SK-N-SH (cell line): ENCODE measurements at regions not wholly inside any gene's neighbourhood (a gene's known extent, or its start where the extent isn't known, plus 50 kb on each side); places are given as distances from the start of the nearest gene placed in this dataset.

Source experiments
- CTCF ChIA-PET: fragments of 300-600, 350-600 bp; formaldehyde crosslinking; extraction: SDS; loops from one replicate; lab custom pipeline; 2021; lab: Yijun Ruan, JAX
- POLR2A ChIA-PET: fragments of 350-600 bp; sonication (Branson Sonifier 250); formaldehyde crosslinking; extraction: SDS; loops from one replicate; lab custom pipeline; 2020; ENCODE audit warnings: antibody characterized with exemption, inconsistent platforms; lab: Yijun Ruan, JAX
- DNase-seq: peaks from one replicate; pipeline ENCODE4 v3.0.0; 2012
- H2AFZ ChIP-seq: fragments of 200-600 bp; sonication (generic); 2 replicates; pipeline ENCODE4 v1.8.1; 2016; ENCODE audit warnings: antibody characterized with exemption, mild to moderate bottlenecking, low read depth
- H3F3A ChIP-seq: fragments of 200-600 bp; sonication (generic); replicated peaks from 2 replicates; pipeline ENCODE3; 2016; ENCODE audit warnings: antibody characterized with exemption, mild to moderate bottlenecking; ENCODE audit not compliant: insufficient read depth
- H3K27ac ChIP-seq, 2 experiments: fragments of 200-500 bp in 1 of 2; fragments of 200-600 bp in 1 of 2; sonication (Bioruptor generic) in 1 of 2; sonication (generic), shearing (Covaris generic) in 1 of 2; 2 replicates each; pipeline versions ENCODE4 v1.5.1 to v1.6.1; 2014 to 2016; ENCODE audit warnings: low read depth in 2 of 2, inconsistent platforms in 1 of 2, low read length in 1 of 2, mild to moderate bottlenecking in 1 of 2, mixed read lengths in 1 of 2
- H3K27me3 ChIP-seq: fragments of 200-600 bp; sonication (generic), shearing (Covaris generic); 2 replicates; pipeline ENCODE4 v1.6.1; 2016; ENCODE audit warnings: mixed run types; ENCODE audit not compliant: insufficient read depth
- H3K36me3 ChIP-seq, 2 experiments: fragments of 200-500 bp in 1 of 2; fragments of 200-600 bp in 1 of 2; sonication (Bioruptor generic) in 1 of 2; sonication (generic) in 1 of 2; replicated peaks in 1 of 2; 2 replicates each; pipeline versions ENCODE3 to v1.5.1; 2014 to 2016; ENCODE audit warnings: low read length in 1 of 2, mild to moderate bottlenecking in 1 of 2; ENCODE audit not compliant: insufficient read depth in 2 of 2, control insufficient read depth in 1 of 2
- H3K4me1 ChIP-seq, 2 experiments: fragments of 200-500 bp in 1 of 2; fragments of 200-600 bp in 1 of 2; sonication (Bioruptor generic) in 1 of 2; sonication (generic), shearing (Covaris generic) in 1 of 2; 2 replicates each; pipeline versions ENCODE4 v1.5.1 to v1.6.1; 2014 to 2016; ENCODE audit warnings: low read depth in 1 of 2, low read length in 1 of 2, mixed run types in 1 of 2; ENCODE audit not compliant: insufficient read depth in 2 of 2, control insufficient read depth in 1 of 2
- H3K4me2 ChIP-seq: fragments of 200-600 bp; sonication (generic), shearing (Covaris generic); 2 replicates; pipeline ENCODE4 v1.6.1; 2017; ENCODE audit warnings: mixed run types
- H3K4me3 ChIP-seq, 2 experiments: fragments of 200-500 bp in 1 of 2; fragments of 200-600 bp in 1 of 2; sonication (Bioruptor generic) in 1 of 2; sonication (generic), shearing (Covaris generic) in 1 of 2; 2 replicates each; pipeline versions ENCODE4 v1.5.1 to v1.8.1; 2014 to 2016; ENCODE audit warnings: low read depth in 2 of 2, inconsistent platforms in 1 of 2, low read length in 1 of 2, mild to moderate bottlenecking in 1 of 2, mixed read lengths in 1 of 2, moderate library complexity in 1 of 2
- H3K79me2 ChIP-seq: fragments of 200-600 bp; sonication (generic); 2 replicates; pipeline ENCODE4 v1.8.1; 2017; ENCODE audit warnings: mild to moderate bottlenecking; ENCODE audit not compliant: insufficient read depth
- H3K9ac ChIP-seq: fragments of 200-600 bp; sonication (generic); 2 replicates; pipeline ENCODE4 v1.6.1; 2017; ENCODE audit warnings: mixed run types
- H3K9me2 ChIP-seq: fragments of 200-600 bp; sonication (generic); 2 replicates; pipeline ENCODE4 v1.6.1; 2017; ENCODE audit warnings: mixed run types
- H3K9me3 ChIP-seq: fragments of 200-600 bp; sonication (generic); 2 replicates; pipeline ENCODE4 v1.6.1; 2017; ENCODE audit warnings: mixed run types, mild to moderate bottlenecking, moderate library complexity
- H4K20me1 ChIP-seq: fragments of 200-600 bp; sonication (generic); 2 replicates; pipeline ENCODE4 v1.6.1; 2017; ENCODE audit warnings: mild to moderate bottlenecking, mixed run types; ENCODE audit not compliant: insufficient read depth
- CHD2 ChIP-seq: fragments of 150-350 bp; IDR thresholded peaks from 2 replicates; pipeline ENCODE4 v1.6.1; 2018; ENCODE audit warnings: low read length; ENCODE audit not compliant: partially characterized antibody
- EP300 ChIP-seq, 2 experiments: IDR thresholded peaks; 2 replicates each; pipeline versions ENCODE4 v1.4.0 to v1.6.1; 2012; ENCODE audit warnings: borderline replicate concordance in 1 of 2, low read depth in 1 of 2, low read length in 1 of 2
- FOSL2 ChIP-seq: IDR thresholded peaks from 2 replicates; pipeline ENCODE4 v1.4.0; 2012; ENCODE audit warnings: low read depth, mild to moderate bottlenecking, moderate library complexity, borderline replicate concordance
- FOXJ3 ChIP-seq: sonication (generic); formaldehyde crosslinking; IDR thresholded peaks from 2 replicates; pipeline ENCODE4 v1.5.1; 2020; ENCODE audit warnings: mild to moderate bottlenecking, missing genetic modification reagents
- GABPA ChIP-seq: IDR thresholded peaks from 2 replicates; pipeline ENCODE4 v1.4.0; 2012; ENCODE audit warnings: low read depth, mild to moderate bottlenecking
- JUND ChIP-seq: IDR thresholded peaks from 2 replicates; pipeline ENCODE4 v1.4.0; 2012
- NFIC ChIP-seq: IDR thresholded peaks from 2 replicates; pipeline ENCODE4 v1.4.0; 2012; ENCODE audit warnings: borderline replicate concordance
- NRF1 ChIP-seq: IDR thresholded peaks from 2 replicates; pipeline ENCODE4 v1.6.1; 2012; ENCODE audit warnings: low read depth, mild to moderate bottlenecking, low read length
- POLR2AphosphoS5 ChIP-seq: IDR thresholded peaks from 2 replicates; pipeline ENCODE4 v1.6.1; 2012; ENCODE audit warnings: low read depth, low read length
- RAD21 ChIP-seq: IDR thresholded peaks from 2 replicates; pipeline ENCODE4 v1.6.1; 2012; ENCODE audit warnings: mild to moderate bottlenecking, low read length
- RCOR1 ChIP-seq: fragments of 150-350 bp; IDR thresholded peaks from 2 replicates; pipeline ENCODE4 v1.6.1; 2017; ENCODE audit warnings: antibody characterized with exemption, low read length
- RFX5 ChIP-seq: IDR thresholded peaks from 2 replicates; pipeline ENCODE4 v1.6.1; 2012; ENCODE audit warnings: mild to moderate bottlenecking, improper control_type of control experiment, low read length
- SIN3A ChIP-seq: IDR thresholded peaks from 2 replicates; pipeline ENCODE4 v1.6.1; 2012; ENCODE audit warnings: low read depth, mild to moderate bottlenecking, low read length, moderate library complexity, borderline replicate concordance
- TAF1 ChIP-seq: IDR thresholded peaks from 2 replicates; pipeline ENCODE4 v1.6.1; 2012; ENCODE audit warnings: low read depth, mild to moderate bottlenecking, low read length, moderate library complexity, borderline replicate concordance
- TEAD4 ChIP-seq: IDR thresholded peaks from 2 replicates; pipeline ENCODE4 v1.4.0; 2012; ENCODE audit warnings: mild to moderate bottlenecking, borderline replicate concordance; ENCODE audit not compliant: insufficient read depth
- YY1 ChIP-seq: IDR thresholded peaks from 2 replicates; pipeline ENCODE4 v1.4.0; 2012; ENCODE audit warnings: low read depth, mild to moderate bottlenecking
- WGBS: methylation state at CpG from one replicate; pipeline ENCODE4 v1.1.6; 2017; ENCODE audit warnings: low lambda C conversion rate; 5-methylcytosine and 5-hydroxymethylcytosine counted together
- TF ChIP-seq, protein P1 (sequence below): IDR thresholded peaks from 2 replicates; pipeline ENCODE4 v1.4.0; 2012; ENCODE audit warnings: low read depth
- TF ChIP-seq, protein P2 (sequence below): fragments of 150-350 bp; IDR thresholded peaks from 2 replicates; pipeline ENCODE4 v1.6.1; 2017; ENCODE audit warnings: antibody characterized with exemption, low read length, low read depth, borderline replicate concordance
- TF ChIP-seq, protein P3 (sequence below): IDR thresholded peaks from 2 replicates; pipeline ENCODE4 v1.4.0; 2012; ENCODE audit warnings: low read depth, borderline replicate concordance
- TF ChIP-seq, protein P4 (sequence below): IDR thresholded peaks from 2 replicates; pipeline ENCODE4 v1.4.0; 2012; ENCODE audit warnings: low read depth, borderline replicate concordance

DNA sequence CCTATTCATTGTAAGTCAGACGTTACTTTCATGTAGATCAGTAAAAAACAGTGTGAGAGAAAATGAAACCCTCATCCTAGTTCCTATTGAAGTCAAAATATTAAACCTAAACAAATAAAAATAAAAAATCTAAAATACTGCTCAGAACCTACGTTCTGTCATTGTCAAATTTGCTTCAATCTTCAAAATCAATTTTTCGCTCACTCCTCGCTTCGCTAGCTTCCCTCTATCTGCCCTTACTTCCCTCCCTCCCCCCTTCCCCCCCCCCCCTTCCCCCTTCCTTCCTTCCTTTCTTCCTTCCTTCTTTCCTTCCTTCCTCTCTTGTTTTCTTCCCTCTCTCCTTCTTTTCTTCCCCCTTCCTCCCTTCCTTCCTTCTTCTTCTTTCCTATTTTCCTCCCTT lies 310.9 kb upstream of the PDE3A start:
- Histone ChIP-seq H3K9ac (no peak overlapping the region), H4K20me1 (no peaks in the 10 kb centered on the region), H3K36me3 (no peaks in the 10 kb centered on the region), H3K27me3 (no peaks in the 10 kb centered on the region), H3K27ac (no peak overlapping the region; a peak in 1 of 4 replicates), H3F3A (no peaks in the 10 kb centered on the region), H3K79me2 (no peaks in the 10 kb centered on the region), H3K9me2 (no peaks in the 10 kb centered on the region), H3K4me1 (no peaks in the 10 kb centered on the region), H3K9me3 (no peaks in the 10 kb centered on the region), H3K4me3 (no peak overlapping the region), H2AFZ (no peak overlapping the region), H3K4me2 (no peak overlapping the region)
- POLR2A ChIA-PET, result no interaction called here
- no peak for DNase-seq
- TF ChIP-seq FOXJ3 (CRISPR knock-in tag) (no peak), EP300 (IDR thresholded peaks at IDR 0.05; ENCODE audit: borderline replicate concordance in 1 of 2, low read depth in 1 of 2, low read length in 1 of 2) (no peak), YY1 (no peak), RCOR1 (no peak), RFX5 (no peak), NFIC (no peak), JUND (no peak), FOSL2 (no peak), RAD21 (no peak)
- TF ChIP-seq, protein P1, sequence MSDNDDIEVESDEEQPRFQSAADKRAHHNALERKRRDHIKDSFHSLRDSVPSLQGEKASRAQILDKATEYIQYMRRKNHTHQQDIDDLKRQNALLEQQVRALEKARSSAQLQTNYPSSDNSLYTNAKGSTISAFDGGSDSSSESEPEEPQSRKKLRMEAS, result no peak
- TF ChIP-seq, protein P2, sequence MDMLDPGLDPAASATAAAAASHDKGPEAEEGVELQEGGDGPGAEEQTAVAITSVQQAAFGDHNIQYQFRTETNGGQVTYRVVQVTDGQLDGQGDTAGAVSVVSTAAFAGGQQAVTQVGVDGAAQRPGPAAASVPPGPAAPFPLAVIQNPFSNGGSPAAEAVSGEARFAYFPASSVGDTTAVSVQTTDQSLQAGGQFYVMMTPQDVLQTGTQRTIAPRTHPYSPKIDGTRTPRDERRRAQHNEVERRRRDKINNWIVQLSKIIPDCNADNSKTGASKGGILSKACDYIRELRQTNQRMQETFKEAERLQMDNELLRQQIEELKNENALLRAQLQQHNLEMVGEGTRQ, result no peak
- WGBS, result 72% methylated on average over 5 of the region's 5 CpGs
- CTCF ChIA-PET, result no interaction called here

DNA sequence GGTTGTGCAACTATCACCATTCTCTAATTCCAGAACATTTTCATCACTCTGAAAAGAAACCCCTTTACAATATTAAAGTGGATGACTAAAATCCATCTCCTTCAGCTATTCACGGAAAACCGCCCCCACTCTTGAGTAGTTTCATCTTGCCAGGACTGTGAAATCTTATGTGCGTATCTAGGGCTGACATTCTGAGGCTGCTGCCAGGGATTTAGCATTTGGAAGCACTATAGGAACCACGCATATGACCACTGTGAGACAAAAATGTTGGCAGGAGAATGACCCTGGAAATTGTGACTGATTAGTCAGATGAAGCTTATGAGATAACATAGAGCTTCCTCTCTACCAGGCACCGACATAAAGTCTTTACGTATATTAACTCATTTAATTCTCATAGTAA lies 305.2 kb upstream of the PDE3A start:
- no peaks in the 10 kb centered on the region for H3K9me2 ChIP-seq
- no peaks in the 10 kb centered on the region for H3K4me1 ChIP-seq
- no peak overlapping the region for H2AFZ ChIP-seq

More for the DNA sequence above, 305.2 kb upstream of the PDE3A start:
- WGBS, result 58% methylated on average over 6 of the region's 6 CpGs
- no peak overlapping the region for H3K27ac ChIP-seq
- no peak overlapping the region for H3K9ac ChIP-seq
- H3K27me3 ChIP-seq, result no peaks in the 10 kb centered on the region
- no peaks in the 10 kb centered on the region for H3K79me2 ChIP-seq
- CTCF ChIA-PET, result no interaction called here
- no peaks in the 10 kb centered on the region for H4K20me1 ChIP-seq
- DNase-seq, result no peak
- TF ChIP-seq, protein P3, sequence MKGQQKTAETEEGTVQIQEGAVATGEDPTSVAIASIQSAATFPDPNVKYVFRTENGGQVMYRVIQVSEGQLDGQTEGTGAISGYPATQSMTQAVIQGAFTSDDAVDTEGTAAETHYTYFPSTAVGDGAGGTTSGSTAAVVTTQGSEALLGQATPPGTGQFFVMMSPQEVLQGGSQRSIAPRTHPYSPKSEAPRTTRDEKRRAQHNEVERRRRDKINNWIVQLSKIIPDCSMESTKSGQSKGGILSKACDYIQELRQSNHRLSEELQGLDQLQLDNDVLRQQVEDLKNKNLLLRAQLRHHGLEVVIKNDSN, result no peak
- TF ChIP-seq POLR2AphosphoS5, result no peak
- TF ChIP-seq EP300 (IDR thresholded peaks at IDR 0.05; ENCODE audit: borderline replicate concordance in 1 of 2, low read depth in 1 of 2, low read length in 1 of 2), result no peak
- TF ChIP-seq FOXJ3 (CRISPR knock-in tag), result no peak
- TF ChIP-seq JUND, result no peak
- no peak for TF ChIP-seq GABPA
- no peak for TF ChIP-seq SIN3A
- TF ChIP-seq NRF1, result no peak
- TF ChIP-seq CHD2, result no peak
- no peak for TF ChIP-seq TEAD4
- no peak for TF ChIP-seq TAF1
- TF ChIP-seq, protein P4, sequence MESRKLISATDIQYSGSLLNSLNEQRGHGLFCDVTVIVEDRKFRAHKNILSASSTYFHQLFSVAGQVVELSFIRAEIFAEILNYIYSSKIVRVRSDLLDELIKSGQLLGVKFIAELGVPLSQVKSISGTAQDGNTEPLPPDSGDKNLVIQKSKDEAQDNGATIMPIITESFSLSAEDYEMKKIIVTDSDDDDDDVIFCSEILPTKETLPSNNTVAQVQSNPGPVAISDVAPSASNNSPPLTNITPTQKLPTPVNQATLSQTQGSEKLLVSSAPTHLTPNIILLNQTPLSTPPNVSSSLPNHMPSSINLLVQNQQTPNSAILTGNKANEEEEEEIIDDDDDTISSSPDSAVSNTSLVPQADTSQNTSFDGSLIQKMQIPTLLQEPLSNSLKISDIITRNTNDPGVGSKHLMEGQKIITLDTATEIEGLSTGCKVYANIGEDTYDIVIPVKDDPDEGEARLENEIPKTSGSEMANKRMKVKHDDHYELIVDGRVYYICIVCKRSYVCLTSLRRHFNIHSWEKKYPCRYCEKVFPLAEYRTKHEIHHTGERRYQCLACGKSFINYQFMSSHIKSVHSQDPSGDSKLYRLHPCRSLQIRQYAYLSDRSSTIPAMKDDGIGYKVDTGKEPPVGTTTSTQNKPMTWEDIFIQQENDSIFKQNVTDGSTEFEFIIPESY, result no peak
- H3K4me2 ChIP-seq, result 0 out of 2 replicates have a peak overlapping the region, but pooled peaks have one; percentile 29
- H3K9me3 ChIP-seq, result no peaks in the 10 kb centered on the region
- H3F3A ChIP-seq, result no peaks in the 10 kb centered on the region
- POLR2A ChIA-PET, result no interaction called here
- H3K4me3 ChIP-seq, result no peak overlapping the region
- H3K36me3 ChIP-seq, result no peaks in the 10 kb centered on the region
